C4-2B (cell line): ENCODE measurements at regions not wholly inside any gene's neighbourhood (a gene's known extent, or its start where the extent isn't known, plus 50 kb on each side); places are given as distances from the start of the nearest gene placed in this dataset.

Experiments
- H3K27ac ChIP-seq: fragments of 450-650 bp; 2 replicates; pipeline ENCODE4 v1.5.1; 2017
- CTCF ChIP-seq: fragments of 450-650 bp; conservative IDR thresholded peaks from 2 replicates; pipeline ENCODE4 v1.5.1; 2017; ENCODE audit warnings: mild to moderate bottlenecking
- ZFX ChIP-seq: fragments of 450-650 bp; IDR thresholded peaks from 2 replicates; pipeline ENCODE4 v1.6.1; 2017

- no peak overlapping the region for H3K27ac ChIP-seq
- TF ChIP-seq CTCF (no peak), ZFX (no peak)
Measured at GRCh38 chr7:91526404-91526803, 262.2 kb downstream of the FZD1 start.

GRCh38 chr7:91527460-91527859 is 263.2 kb downstream of the FZD1 start:
- H3K27ac ChIP-seq = no peak overlapping the region
- no peak for TF ChIP-seq CTCF
- TF ChIP-seq ZFX = no peak

- no peak for TF ChIP-seq ZFX
- TF ChIP-seq CTCF = no peak
Measured at GRCh38 chr7:91533996-91534395, 269.8 kb downstream of the FZD1 start.

GRCh38 chr7:91537260-91538152 is 273.3 kb downstream of the FZD1 start:
- no peak for TF ChIP-seq ZFX
- no peak for TF ChIP-seq CTCF
- H3K27ac ChIP-seq = no peak overlapping the region

More at GRCh38 chr7:91533996-91534395, 269.8 kb downstream of the FZD1 start:
- H3K27ac ChIP-seq = no peak overlapping the region

GRCh38 chr7:91541641-91542040 is 277.4 kb downstream of the FZD1 start:
- no peak overlapping the region for H3K27ac ChIP-seq
- TF ChIP-seq CTCF (no peak), ZFX (no peak)

- TF ChIP-seq CTCF (no peak), ZFX (no peak)
- H3K27ac ChIP-seq = no peak overlapping the region
Measured at GRCh38 chr7:91543646-91544045, 279.4 kb downstream of the FZD1 start.

- no peak for TF ChIP-seq ZFX
- no peak for TF ChIP-seq CTCF
- no peak overlapping the region for H3K27ac ChIP-seq
Measured at GRCh38 chr7:91549878-91550277, 285.6 kb downstream of the FZD1 start.
